Keratinocyte (primary cell): ENCODE measurements at regions not wholly inside any gene's neighbourhood (a gene's known extent, or its start where the extent isn't known, plus 50 kb on each side); places are given as distances from the start of the nearest gene placed in this dataset.

Experiments used
- DNase-seq: peaks from one replicate; pipeline ENCODE4 v3.0.0-alpha.2; 2011; ENCODE audit warnings: low read depth, missing footprints, low spot score
- FAIRE-seq: peaks from 2 replicates; lab custom pipeline; 2011; peaks lifted over from hg19 to GRCh38; lab: Jason Lieb, UNC
- H2AFZ ChIP-seq: 2 replicates; pipeline ENCODE4 v1.6.0; 2012; ENCODE audit warnings: low read length, control low read depth, inconsistent platforms; ENCODE audit not compliant: control insufficient read depth
- H3K27ac ChIP-seq: 2 replicates; pipeline ENCODE4 v1.5.1; 2011; ENCODE audit warnings: low read length; ENCODE audit not compliant: control insufficient read depth, insufficient read depth
- H3K27me3 ChIP-seq: 3 replicates; pipeline ENCODE4 v1.6.0; 2011; ENCODE audit warnings: low read length; ENCODE audit not compliant: control insufficient read depth, insufficient read depth; ENCODE audit errors: extremely low read depth
- H3K36me3 ChIP-seq, 2 experiments: 2 replicates in 1 of 2; 3 replicates in 1 of 2; pipeline ENCODE4 v1.5.1; 2011; ENCODE audit warnings: low read length in 2 of 2, mild to moderate bottlenecking in 1 of 2; ENCODE audit not compliant: control insufficient read depth in 2 of 2, insufficient read depth in 2 of 2; ENCODE audit errors: extremely low read depth in 1 of 2
- H3K4me1 ChIP-seq: 3 replicates; pipeline ENCODE4 v1.5.1; 2011; ENCODE audit warnings: low read length; ENCODE audit not compliant: control insufficient read depth, insufficient read depth; ENCODE audit errors: extremely low read depth
- H3K4me2 ChIP-seq: 3 replicates; pipeline ENCODE4 v1.6.0; 2011; ENCODE audit warnings: low read depth, low read length; ENCODE audit not compliant: control insufficient read depth, insufficient read depth; ENCODE audit errors: extremely low read depth
- H3K4me3 ChIP-seq, 3 experiments: fragments of 200-600 bp in 1 of 3; sonication (generic) in 1 of 3; 2 replicates in 2 of 3; 3 replicates in 1 of 3; pipeline ENCODE4 v1.5.1; 2011 to 2016; ENCODE audit warnings: low read length in 3 of 3, mild to moderate bottlenecking in 3 of 3, control low read depth in 2 of 3, inconsistent platforms in 1 of 3, low read depth in 1 of 3, mixed read lengths in 1 of 3, mixed run types in 1 of 3, moderate library complexity in 1 of 3; ENCODE audit not compliant: control insufficient read depth in 2 of 3, insufficient read depth in 2 of 3; ENCODE audit errors: extremely low read depth in 1 of 3
- H3K79me2 ChIP-seq: 2 replicates; pipeline ENCODE4 v1.6.0; 2012; ENCODE audit warnings: low read length; ENCODE audit not compliant: control insufficient read depth, insufficient read depth
- H3K9ac ChIP-seq: 3 replicates; pipeline ENCODE4 v1.6.0; 2011; ENCODE audit warnings: low read length; ENCODE audit not compliant: control insufficient read depth, insufficient read depth; ENCODE audit errors: extremely low read depth
- H3K9me1 ChIP-seq: 3 replicates; pipeline ENCODE4 v1.6.0; 2011; ENCODE audit warnings: low read length; ENCODE audit not compliant: control insufficient read depth, insufficient read depth; ENCODE audit errors: extremely low read depth
- H3K9me3 ChIP-seq: 2 replicates; pipeline ENCODE4 v1.5.1; 2012; ENCODE audit warnings: low read depth, low read length; ENCODE audit not compliant: control insufficient read depth
- H4K20me1 ChIP-seq: 3 replicates; pipeline ENCODE4 v1.6.0; 2011; ENCODE audit warnings: low read length; ENCODE audit not compliant: control insufficient read depth, insufficient read depth; ENCODE audit errors: extremely low read depth
- CTCF ChIP-seq, 3 experiments: IDR thresholded peaks in 1 of 3; conservative IDR thresholded peaks in 1 of 3; optimal IDR thresholded peaks in 1 of 3; 2 replicates in 2 of 3; 3 replicates in 1 of 3; pipeline versions ENCODE3 to v1.5.1; 2011; ENCODE audit warnings: low read length in 3 of 3, mild to moderate bottlenecking in 3 of 3, moderate library complexity in 2 of 3, control low read depth in 1 of 3, inconsistent platforms in 1 of 3; ENCODE audit not compliant: insufficient read depth in 2 of 3; ENCODE audit errors: extremely low read depth in 1 of 3
- EZH2 ChIP-seq: IDR thresholded peaks from one replicate; pipeline ENCODE4 v1.6.1; 2012; ENCODE audit warnings: inconsistent platforms, mild to moderate bottlenecking, low read length, moderate library complexity
- dilution Hi-C: fragments of 300-500 bp; cut with MboI; formaldehyde crosslinking; loops from one replicate; pipeline ENCODE4 v1.7.0; 2020; ENCODE audit warnings: low sequenced_read_pairs; ENCODE audit not compliant: extremely low pct_ligation_motif_present

DNA sequence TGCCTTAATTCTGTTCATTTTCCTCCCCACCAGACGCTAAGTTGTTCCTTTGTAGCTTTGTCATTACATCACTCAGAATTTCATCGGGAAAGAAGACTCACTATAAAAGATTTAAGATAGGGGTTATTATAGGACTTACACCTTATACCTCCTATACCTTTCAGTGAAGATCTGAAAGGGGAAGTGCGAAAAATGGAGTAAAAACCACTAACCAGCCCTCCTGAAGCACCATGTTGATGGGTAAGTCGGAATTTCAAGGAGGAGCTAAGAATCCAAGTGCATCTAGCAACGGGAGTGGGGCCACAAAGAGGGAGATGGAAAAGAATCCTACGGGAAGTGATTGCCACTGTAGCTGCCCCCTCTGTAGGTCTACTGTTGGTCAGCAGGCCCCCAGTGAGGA is 119.1 kb upstream of the H2AZ1 start:
- TF ChIP-seq CTCF (optimal IDR thresholded peaks at IDR 0.05 in 1 of 3, IDR thresholded peaks at IDR 0.05 in 1 of 3, conservative IDR thresholded peaks at IDR 0.05 in 1 of 3; ENCODE audit: extremely low read depth in 1 of 3, insufficient read depth in 2 of 3, low read length in 3 of 3) (no peak), EZH2 (no peak)
- Histone ChIP-seq H3K9ac (no peak overlapping the region), H3K27me3 (peaks cover 5% of the 10 kb centered on the region), H3K27ac (no peak overlapping the region), H3K9me3 (no peaks in the 10 kb centered on the region), H3K4me2 (no peak overlapping the region), H3K79me2 (no peaks in the 10 kb centered on the region), H3K36me3 (no peaks in the 10 kb centered on the region), H3K9me1 (no peaks in the 10 kb centered on the region), H3K4me1 (no peaks in the 10 kb centered on the region), H3K4me3 (no peak overlapping the region), H4K20me1 (no peaks in the 10 kb centered on the region), H2AFZ (no peak overlapping the region)
- DNase-seq (no peak), FAIRE-seq (no peak)
- dilution Hi-C loops, result no loop called here

- FAIRE-seq (no peak), DNase-seq (no peak)
- Histone ChIP-seq H2AFZ (no peak overlapping the region), H3K4me2 (no peak overlapping the region), H3K27ac (no peak overlapping the region), H3K36me3 (no peaks in the 10 kb centered on the region), H3K9me1 (no peaks in the 10 kb centered on the region), H3K9ac (no peak overlapping the region), H3K79me2 (no peaks in the 10 kb centered on the region), H3K4me1 (no peaks in the 10 kb centered on the region), H4K20me1 (no peaks in the 10 kb centered on the region), H3K27me3 (peaks cover 5% of the 10 kb centered on the region), H3K4me3 (no peak overlapping the region), H3K9me3 (no peaks in the 10 kb centered on the region)
- TF ChIP-seq CTCF (optimal IDR thresholded peaks at IDR 0.05 in 1 of 3, IDR thresholded peaks at IDR 0.05 in 1 of 3, conservative IDR thresholded peaks at IDR 0.05 in 1 of 3; ENCODE audit: extremely low read depth in 1 of 3, insufficient read depth in 2 of 3, low read length in 3 of 3) (no peak), EZH2 (no peak)
- dilution Hi-C loops, result no loop called here
These were observed 117.2 kb upstream of the H2AZ1 start for GRCh38 chr4:100067255-100067654.
